22Rv1 (cell line): ENCODE measurements at regions not wholly inside any gene's neighbourhood (a gene's known extent, or its start where the extent isn't known, plus 50 kb on each side); places are given as distances from the start of the nearest gene placed in this dataset.
"Not testable (repeated sequence)": the region's sequence is repeated elsewhere in the genome, so short reads cannot be mapped to it uniquely, and the experiment has no call there.

Experiments used
- H3K27ac ChIP-seq: fragments of 450-650 bp; 2 replicates; pipeline ENCODE4 v1.5.1; 2017
- CTCF ChIP-seq: fragments of 450-650 bp; IDR thresholded peaks from 2 replicates; pipeline ENCODE4 v1.5.1; 2017; ENCODE audit warnings: mild to moderate bottlenecking
- ZFX ChIP-seq: fragments of 450-650 bp; IDR thresholded peaks from 2 replicates; pipeline ENCODE4 v1.6.1; 2017; ENCODE audit warnings: antibody characterized with exemption, borderline replicate concordance

GRCh38 chrY:7723127-7723526 is 811.6 kb upstream of the AMELY start:
- TF ChIP-seq CTCF (no peak), ZFX (no peak)
- no peak overlapping the region for H3K27ac ChIP-seq

- H3K27ac ChIP-seq, result no peak overlapping the region
- TF ChIP-seq CTCF (no peak), ZFX (no peak)
Measured at GRCh38 chrY:7722566-7722965, 811.0 kb upstream of the AMELY start.

- no peak overlapping the region for H3K27ac ChIP-seq
- TF ChIP-seq ZFX (no peak), CTCF (no peak)
Measured at GRCh38 chrY:7720974-7721373, 809.4 kb upstream of the AMELY start.

GRCh38 chrY:7719271-7719670 is 807.7 kb upstream of the AMELY start:
- H3K27ac ChIP-seq, result peak overlapping the region; percentile 38
- no peak for TF ChIP-seq CTCF
- TF ChIP-seq ZFX, result no peak

- peak overlapping the region; percentile 38 for H3K27ac ChIP-seq
- TF ChIP-seq CTCF, result no peak
- TF ChIP-seq ZFX, result no peak
Measured at GRCh38 chrY:7718626-7719025, 807.1 kb upstream of the AMELY start.

- TF ChIP-seq ZFX, result no peak
- TF ChIP-seq CTCF, result no peak
- peak overlapping the region; percentile 38; the same call in 1 of the 2 replicates for H3K27ac ChIP-seq
Measured at GRCh38 chrY:7718126-7718525, 806.6 kb upstream of the AMELY start.

- H3K27ac ChIP-seq, result no peak overlapping the region
- TF ChIP-seq ZFX (no peak), CTCF (no peak)
Measured at GRCh38 chrY:7714426-7714825, 802.9 kb upstream of the AMELY start.

GRCh38 chrY:7713738-7714137 is 802.2 kb upstream of the AMELY start:
- H3K27ac ChIP-seq, result not testable (repeated sequence)
